ENCODE measurements at regions not wholly inside any gene's neighbourhood (a gene's known extent, or its start where the extent isn't known, plus 50 kb on each side); places are given as distances from the start of the nearest gene placed in this dataset.
A peak's percentile ranks its signal among the peaks of the same experiment; 100 is the strongest.
"Not testable (repeated sequence)": the region's sequence is repeated elsewhere in the genome, so short reads cannot be mapped to it uniquely, and the experiment has no call there.

DNA sequence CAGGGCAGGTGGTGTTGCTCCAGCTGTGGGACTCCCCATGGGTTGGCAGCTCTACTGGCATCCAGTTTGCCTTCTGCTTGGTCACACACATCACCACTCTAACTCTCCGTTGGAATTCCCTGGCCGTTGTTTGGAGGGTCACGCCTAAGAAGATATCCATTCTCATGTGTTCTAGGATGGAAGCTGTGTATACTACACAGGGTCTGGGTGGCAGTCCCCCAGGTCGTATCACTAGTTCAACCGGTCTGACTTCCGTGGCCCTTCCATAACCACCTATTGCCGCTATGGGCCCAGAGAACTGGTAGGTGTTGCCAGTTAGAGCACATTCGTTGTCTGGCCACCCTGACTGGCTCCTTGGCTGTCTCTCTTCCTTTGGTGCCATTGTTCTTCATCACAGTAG, 456.3 kb downstream of the TMEM121 start:
- FAIRE-seq: no peak

- no peak for FAIRE-seq
These were observed 460.5 kb downstream of the TMEM121 start for GRCh38 chr14:105986894-105987284.

DNA sequence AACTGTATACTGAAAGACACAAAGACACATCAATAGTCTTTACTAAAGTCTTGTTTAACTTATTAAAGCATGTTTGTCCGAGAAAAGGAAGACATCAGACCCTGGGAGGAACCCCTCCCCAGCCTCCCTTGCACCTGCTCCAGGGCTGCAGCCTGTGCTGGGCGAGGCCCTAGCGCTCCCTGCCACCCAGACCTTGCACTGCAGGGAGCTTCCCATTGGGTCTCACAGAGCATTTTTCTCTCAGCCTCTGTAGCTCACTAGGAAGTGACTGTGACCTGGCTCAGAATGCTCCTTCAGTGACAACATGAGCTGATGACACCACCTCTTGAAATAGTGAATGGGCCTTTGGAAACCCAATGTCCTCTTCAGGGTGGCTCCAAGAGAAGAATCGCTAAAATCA, 461.2 kb downstream of the TMEM121 start:
- FAIRE-seq: no peak

DNA sequence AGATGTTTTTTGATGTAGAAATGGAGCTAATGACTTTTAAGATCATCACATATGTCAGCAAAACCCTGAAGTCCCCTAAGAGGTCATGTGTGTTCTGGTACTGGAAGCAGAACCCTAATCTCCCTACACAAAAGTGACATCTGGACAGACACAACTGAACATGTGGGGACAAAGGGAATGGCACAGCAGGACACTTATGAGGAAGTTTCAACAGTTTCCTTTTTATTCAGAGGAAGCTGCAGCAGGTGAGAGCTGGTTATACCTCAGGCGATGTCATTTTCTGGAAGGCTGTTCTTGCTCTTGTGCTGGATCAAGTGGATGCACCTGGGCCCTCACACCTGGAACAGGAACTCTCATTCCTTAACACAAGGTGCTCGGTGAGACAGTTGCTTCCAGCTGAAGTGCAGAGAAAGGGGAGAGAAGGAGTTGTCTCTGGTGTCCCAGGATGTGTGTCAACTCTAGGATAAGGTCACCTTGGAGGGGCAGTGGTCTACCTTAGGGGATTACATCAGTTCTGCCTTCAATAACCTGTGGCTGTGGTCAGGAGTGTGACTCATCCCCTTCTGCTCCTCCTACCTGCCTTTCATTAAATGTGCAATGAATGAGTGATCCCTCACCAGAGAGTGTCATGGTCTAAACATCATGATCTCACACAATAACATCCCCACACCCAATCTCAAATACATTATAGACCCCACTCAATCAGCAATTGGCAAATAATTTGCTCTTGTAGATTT, 463.4 kb downstream of the TMEM121 start:
- FAIRE-seq: no peak

GRCh38 chr14:105991677-105992076, 465.3 kb downstream of the TMEM121 start:
- not testable (repeated sequence) for FAIRE-seq

DNA sequence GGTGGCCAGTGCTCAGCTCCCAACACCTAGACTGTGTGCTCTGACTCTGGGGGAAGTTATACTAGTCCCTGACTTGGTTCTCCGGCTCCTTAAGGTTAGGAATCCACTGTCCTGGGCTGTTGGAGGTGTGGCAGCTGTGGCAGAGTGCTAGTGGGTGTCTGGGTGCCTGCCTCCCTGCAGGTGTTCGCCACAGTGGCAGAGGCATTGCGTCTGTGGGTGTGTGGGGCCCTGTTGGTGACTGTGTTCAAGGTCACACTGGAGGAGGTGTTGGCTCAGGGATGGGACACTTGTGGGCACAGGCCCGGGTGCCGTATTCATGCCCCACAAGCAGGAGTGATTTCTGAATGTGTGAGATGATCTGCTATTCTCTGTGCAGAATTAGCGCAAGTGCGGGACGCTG, 467.4 kb downstream of the TMEM121 start:
- FAIRE-seq: no peak

DNA sequence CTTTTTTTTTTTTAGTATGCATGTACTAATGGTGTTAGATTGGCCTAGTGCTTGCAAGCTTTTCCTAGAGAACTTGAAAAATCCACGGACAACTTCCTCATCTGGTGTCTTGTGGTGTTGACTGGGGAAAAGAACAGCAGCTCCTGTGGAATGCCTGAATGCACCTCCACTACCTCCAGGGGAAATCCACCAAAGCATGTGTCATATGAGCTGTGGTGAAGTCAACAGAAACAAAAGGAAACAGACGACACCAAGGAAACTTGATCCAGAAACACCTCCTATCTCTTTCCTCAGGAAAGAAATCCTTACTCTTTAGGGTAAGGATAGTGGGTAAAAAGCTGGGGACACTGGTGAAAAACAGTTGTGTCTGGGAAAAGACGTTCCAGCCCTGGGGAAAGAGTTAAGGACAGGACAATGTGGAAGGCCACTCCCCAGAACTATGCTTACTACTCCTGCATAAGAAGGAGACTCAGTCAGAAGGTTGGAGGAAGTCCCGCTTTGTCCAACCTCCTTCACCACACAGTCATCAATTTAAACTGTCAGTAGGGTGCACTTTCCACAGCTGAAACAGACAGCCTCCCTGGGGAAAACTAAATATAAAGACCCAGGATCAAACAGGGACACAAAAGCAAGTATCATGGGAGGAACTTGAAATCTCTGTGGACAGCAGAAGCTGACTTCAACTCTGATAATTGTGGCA, 468.8 kb downstream of the TMEM121 start:
- FAIRE-seq: not testable (repeated sequence)

DNA sequence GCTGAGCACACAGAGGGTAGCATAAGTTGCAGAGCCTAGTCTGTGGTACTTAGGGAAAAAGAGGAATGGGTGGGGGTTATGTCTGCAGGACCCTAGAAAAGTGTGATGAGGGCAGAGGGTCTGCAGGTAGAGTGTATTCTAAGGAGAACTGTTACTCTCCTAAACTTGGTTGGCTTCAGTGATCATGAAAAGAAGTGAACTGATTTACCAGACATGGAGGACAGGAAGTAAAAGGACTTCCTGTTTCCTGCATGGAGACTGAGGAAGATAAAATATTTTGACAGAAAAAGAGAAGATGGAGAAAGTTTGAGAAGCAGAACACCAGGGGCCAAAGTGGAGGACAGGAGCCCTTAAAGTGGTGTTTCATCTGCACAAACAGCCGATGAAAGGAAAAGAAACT, 472.2 kb downstream of the TMEM121 start:
- not testable (repeated sequence) for FAIRE-seq

DNA sequence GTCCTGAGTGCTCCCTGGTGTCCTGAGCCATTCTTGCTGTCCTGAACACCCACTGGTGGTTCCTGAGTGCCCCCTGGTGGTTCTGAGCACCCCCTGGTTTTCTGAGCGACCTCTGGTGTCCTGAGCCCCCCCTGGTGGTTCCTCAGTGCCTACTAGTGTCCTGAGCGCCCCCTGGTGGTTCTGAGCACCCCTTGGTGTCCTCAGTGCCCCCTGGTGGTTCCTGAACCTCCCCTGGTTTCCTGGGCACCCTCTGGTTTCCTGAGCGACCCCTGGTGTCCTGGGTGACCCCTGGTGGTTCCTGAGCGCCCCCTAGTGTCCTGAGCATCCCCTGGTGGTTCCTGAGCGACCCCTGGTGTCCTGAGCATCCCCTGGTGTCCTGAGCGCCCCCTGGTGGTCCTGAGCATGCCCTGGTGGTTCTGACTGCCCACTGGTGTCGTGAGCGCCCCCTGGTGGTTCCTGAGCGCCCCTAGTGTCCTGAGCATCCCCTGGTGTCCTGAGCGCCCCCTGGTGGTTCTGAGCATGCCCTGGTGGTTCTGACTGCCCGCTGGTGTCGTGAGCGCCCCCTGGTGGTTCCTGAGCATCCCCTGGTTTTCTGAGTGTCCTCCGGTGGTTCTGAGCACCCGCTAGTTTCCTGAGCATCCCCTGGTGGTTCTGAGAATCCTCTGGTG, 473.1 kb downstream of the TMEM121 start:
- FAIRE-seq: no peak

DNA sequence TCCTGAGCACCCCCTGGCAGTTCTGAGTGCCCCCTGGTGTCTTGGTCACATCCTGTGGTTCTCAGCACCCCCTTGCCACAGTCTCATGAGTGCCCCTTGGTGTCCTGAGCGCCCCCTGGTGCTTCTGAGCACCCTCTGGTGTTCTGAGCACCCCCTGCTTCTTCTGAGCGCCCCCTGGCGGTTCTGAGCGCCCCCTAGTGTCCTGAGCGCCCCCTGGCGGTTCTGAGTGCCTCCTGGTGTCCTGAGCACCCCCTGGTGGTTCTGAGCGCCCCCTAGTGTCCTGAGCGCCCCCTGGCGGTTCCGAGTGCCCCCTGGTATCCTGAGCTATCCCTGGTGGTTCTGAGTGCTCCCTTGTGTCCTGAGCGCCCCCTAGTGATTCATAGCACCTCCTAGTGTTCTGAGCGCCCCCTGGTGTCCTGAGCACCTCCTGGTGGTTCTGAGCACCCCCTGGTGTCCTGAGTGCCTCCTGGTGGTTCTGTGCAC, 473.7 kb downstream of the TMEM121 start:
- FAIRE-seq: not testable (repeated sequence)

GRCh38 chr14:106001277-106001676, 474.9 kb downstream of the TMEM121 start:
- FAIRE-seq: not testable (repeated sequence)

GRCh38 chr14:106003351-106003750, 477.0 kb downstream of the TMEM121 start:
- no peak for FAIRE-seq

GRCh38 chr14:106004937-106005795, 478.8 kb downstream of the TMEM121 start:
- not testable (repeated sequence) for FAIRE-seq

GRCh38 chr14:106006043-106006442, 479.7 kb downstream of the TMEM121 start:
- FAIRE-seq: peak; percentile 54

- FAIRE-seq: not testable (repeated sequence)
These were observed 480.3 kb downstream of the TMEM121 start for GRCh38 chr14:106006716-106007115.

GRCh38 chr14:106010783-106011182, 484.4 kb downstream of the TMEM121 start:
- FAIRE-seq: no peak

DNA sequence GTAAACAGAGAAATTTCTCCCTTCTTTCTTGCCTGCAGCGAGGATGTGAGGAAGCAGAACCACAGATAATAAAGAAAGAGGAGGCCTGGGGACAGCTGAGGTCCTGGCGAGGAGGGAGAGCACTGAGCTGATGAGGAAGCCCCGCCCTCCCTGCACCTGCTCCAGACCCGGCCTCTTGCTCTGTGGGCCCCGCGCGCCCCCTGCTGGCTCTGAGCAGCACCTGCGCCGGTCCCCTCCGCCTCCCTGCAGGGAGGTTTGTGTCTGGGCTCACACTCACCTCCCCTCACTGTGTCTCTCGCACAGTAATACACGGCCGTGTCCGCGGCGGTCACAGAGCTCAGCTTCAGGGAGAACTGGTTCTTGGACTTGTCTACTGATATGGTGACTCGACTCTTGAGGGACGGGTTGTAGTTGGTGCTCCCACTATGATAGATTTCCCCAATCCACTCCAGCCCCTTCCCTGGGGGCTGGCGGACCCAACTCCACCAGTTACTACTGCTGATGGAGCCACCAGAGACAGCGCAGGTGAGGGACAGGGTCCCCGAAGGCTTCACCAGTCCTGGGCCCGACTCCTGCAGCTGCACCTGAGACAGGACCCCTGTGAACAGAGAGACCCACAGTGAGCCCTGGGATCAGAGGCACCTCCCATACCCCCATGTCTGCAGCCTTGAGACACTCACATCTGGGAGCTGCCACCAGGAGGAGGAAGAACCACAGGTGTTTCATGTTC, 485.4 kb downstream of the TMEM121 start:
- not testable (repeated sequence) for FAIRE-seq

DNA sequence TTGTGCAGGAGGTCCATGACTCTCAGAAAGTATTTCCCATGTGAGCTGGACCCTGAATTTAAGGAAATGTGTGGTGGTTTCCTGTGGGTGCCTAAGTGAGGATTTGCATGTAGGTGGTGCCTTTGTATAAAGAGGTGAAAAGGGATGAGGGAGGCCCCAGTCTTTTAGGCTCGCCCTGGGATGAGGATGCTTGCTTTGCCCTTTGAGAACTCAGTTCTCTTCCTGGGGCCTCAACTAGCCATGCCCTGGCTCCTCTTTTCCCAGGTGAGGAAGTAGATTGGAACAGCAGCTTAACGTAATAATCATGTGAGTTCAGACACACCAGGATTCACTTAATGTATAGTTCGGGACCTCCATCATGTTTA, 486.0 kb downstream of the TMEM121 start:
- not testable (repeated sequence) for FAIRE-seq

- FAIRE-seq: no peak
These were observed 487.5 kb downstream of the TMEM121 start for GRCh38 chr14:106013879-106014376.

DNA sequence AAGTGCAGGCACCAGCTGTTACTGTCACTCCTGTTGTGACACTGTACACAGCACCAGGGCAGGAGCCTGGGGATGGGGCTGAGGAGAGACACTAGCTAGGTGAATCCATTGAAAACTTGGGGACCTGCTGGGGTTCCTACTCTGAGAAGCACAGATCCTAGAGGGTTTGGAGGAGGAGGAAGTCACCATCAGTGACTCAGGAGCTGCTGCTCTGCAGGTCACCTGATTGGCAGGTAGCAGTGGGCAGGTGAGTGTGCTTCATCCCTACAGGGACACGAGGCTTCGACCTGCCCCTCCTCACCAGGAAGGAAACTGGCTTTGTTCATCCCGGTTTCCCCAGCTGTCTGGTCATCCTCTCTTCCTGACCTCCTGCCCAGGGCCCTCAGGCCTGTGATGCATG, 491.6 kb downstream of the TMEM121 start:
- not testable (repeated sequence) for FAIRE-seq

GRCh38 chr14:106021832-106022231, 495.4 kb downstream of the TMEM121 start:
- no peak for FAIRE-seq

DNA sequence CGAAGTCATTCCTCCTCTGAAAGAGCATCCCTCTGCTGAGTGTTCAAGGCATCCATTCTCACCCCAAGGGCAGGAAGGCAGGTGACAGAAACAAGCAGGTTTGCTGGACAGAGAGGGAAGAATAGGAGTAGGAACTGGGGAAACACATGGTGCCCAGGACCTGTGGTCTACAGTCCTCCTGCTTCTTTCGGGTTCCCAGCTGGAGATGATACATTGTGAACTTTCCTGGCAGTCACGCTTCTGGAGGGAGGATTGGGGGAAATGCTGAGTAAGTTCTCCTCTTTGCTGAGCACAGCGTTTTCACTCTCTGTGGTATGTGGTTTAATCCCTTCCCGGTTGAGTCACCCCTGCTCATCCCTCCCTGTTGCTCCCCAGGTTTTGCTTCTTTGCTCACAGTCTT, 496.3 kb downstream of the TMEM121 start:
- FAIRE-seq: not testable (repeated sequence)

Data from A204.1 (cell line).